ENCODE measurements at regions not wholly inside any gene's neighbourhood (a gene's known extent, or its start where the extent isn't known, plus 50 kb on each side); places are given as distances from the start of the nearest gene placed in this dataset.

DNA sequence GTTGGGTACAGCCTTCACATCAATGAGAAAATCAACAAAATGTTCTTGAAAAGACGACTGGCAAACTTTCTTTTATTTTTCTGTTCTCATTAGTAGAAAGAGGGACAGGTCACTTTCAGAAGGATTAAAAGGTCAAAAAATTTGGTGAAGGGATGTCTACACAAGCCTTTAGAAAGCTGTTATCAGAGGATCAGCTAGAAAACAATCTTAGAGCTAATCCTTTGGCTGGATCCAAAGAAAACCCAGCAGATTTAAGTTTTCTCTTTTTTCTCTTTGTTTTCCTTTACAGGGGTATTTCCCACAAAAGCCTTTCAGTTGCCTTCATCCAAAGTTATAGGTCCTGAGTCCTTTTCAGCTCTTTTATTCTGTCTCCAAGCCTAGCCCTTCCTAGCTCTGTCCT is 57.3 kb upstream of the EDN1 start:
- TF ChIP-seq, protein P1, sequence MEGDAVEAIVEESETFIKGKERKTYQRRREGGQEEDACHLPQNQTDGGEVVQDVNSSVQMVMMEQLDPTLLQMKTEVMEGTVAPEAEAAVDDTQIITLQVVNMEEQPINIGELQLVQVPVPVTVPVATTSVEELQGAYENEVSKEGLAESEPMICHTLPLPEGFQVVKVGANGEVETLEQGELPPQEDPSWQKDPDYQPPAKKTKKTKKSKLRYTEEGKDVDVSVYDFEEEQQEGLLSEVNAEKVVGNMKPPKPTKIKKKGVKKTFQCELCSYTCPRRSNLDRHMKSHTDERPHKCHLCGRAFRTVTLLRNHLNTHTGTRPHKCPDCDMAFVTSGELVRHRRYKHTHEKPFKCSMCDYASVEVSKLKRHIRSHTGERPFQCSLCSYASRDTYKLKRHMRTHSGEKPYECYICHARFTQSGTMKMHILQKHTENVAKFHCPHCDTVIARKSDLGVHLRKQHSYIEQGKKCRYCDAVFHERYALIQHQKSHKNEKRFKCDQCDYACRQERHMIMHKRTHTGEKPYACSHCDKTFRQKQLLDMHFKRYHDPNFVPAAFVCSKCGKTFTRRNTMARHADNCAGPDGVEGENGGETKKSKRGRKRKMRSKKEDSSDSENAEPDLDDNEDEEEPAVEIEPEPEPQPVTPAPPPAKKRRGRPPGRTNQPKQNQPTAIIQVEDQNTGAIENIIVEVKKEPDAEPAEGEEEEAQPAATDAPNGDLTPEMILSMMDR (IDR thresholded peaks at IDR 0.05 in 8 of 11, conservative IDR thresholded peaks at IDR 0.05 in 3 of 11), result no peak
- TF ChIP-seq POLR2A (IDR thresholded peaks at IDR 0.05) (no peak), POLR2AphosphoS5 (IDR thresholded peaks at IDR 0.05) (no peak)
